ENCODE measurements at regions not wholly inside any gene's neighbourhood (a gene's known extent, or its start where the extent isn't known, plus 50 kb on each side); places are given as distances from the start of the nearest gene placed in this dataset.

DNA sequence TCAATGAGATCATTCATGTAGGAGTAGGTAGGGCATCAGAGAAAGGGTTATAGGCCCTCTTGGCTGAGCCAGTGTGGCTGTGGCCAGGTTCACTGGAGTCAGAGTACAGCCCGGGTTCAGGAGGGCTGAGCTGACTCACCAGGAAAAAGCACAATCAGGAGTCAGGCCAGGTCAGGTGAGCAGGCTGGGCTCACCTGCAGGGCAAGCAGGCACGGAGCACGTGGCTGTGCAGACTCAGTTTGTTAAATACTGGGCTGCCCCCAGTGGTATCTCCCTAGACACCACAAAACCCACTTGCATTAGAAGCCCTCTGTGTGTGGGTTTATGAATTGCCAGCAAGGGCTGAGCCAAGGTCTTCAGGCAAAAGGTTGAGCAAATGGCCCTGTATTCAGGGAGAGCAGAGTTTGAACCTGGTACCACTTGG lies 122.1 kb upstream of the SERBP1 start:
- TF ChIP-seq CTCF (IDR thresholded peaks at IDR 0.05) (no peak), EZH2 (IDR thresholded peaks at IDR 0.05) (no peak), EZH2phosphoT487 (IDR thresholded peaks at IDR 0.05) (no peak)
